SW480 (cell line): ENCODE measurements at regions not wholly inside any gene's neighbourhood (a gene's known extent, or its start where the extent isn't known, plus 50 kb on each side); places are given as distances from the start of the nearest gene placed in this dataset.

Experiments
- DNase-seq: peaks from one replicate; pipeline ENCODE4 v3.0.0-alpha.2; 2016; ENCODE audit warnings: low spot score

GRCh38 chr13:37409756-37410155, 188.8 kb downstream of the POSTN start:
- DNase-seq = no peak

- no peak for DNase-seq
Observed at GRCh38 chr13:37407156-37407555, 191.4 kb downstream of the POSTN start.

GRCh38 chr13:37406031-37406430, 192.5 kb downstream of the POSTN start:
- no peak for DNase-seq

GRCh38 chr13:37403776-37404527, 194.6 kb downstream of the POSTN start:
- DNase-seq = no peak

- DNase-seq = no peak
Observed at GRCh38 chr13:37401721-37402120, 196.8 kb downstream of the POSTN start.

- no peak for DNase-seq
Observed at GRCh38 chr13:37397535-37397934, 201.0 kb downstream of the POSTN start.

GRCh38 chr13:37395544-37395943, 203.0 kb downstream of the POSTN start:
- DNase-seq = no peak

- DNase-seq = no peak
Observed at GRCh38 chr13:37392389-37392788, 206.2 kb downstream of the POSTN start.

- DNase-seq = no peak
Observed at GRCh38 chr13:37390735-37391134, 207.8 kb downstream of the POSTN start.

GRCh38 chr13:37385956-37386670, 212.5 kb downstream of the POSTN start:
- no peak for DNase-seq

GRCh38 chr13:37385248-37385647, 213.3 kb downstream of the POSTN start:
- no peak for DNase-seq

GRCh38 chr13:37383856-37384370, 214.7 kb downstream of the POSTN start:
- no peak for DNase-seq

- DNase-seq = no peak
Observed at GRCh38 chr13:37383046-37383445, 215.5 kb downstream of the POSTN start.

- no peak for DNase-seq
Observed at GRCh38 chr13:37382146-37382545, 216.4 kb downstream of the POSTN start.

GRCh38 chr13:37381502-37381901, 217.1 kb downstream of the POSTN start:
- no peak for DNase-seq

GRCh38 chr13:37379841-37380240, 218.7 kb downstream of the POSTN start:
- DNase-seq = no peak

GRCh38 chr13:37375724-37376123, 222.8 kb downstream of the POSTN start:
- no peak for DNase-seq

- no peak for DNase-seq
Observed at GRCh38 chr13:37375071-37375470, 223.5 kb downstream of the POSTN start.

- DNase-seq = no peak
Observed at GRCh38 chr13:37369616-37370015, 229.0 kb downstream of the POSTN start.

- no peak for DNase-seq
Observed at GRCh38 chr13:37368501-37368900, 230.1 kb downstream of the POSTN start.

GRCh38 chr13:37366044-37366770, 232.4 kb downstream of the POSTN start:
- no peak for DNase-seq

- DNase-seq = no peak
Observed at GRCh38 chr13:37365496-37365895, 233.1 kb downstream of the POSTN start.

- no peak for DNase-seq
Observed at GRCh38 chr13:37364956-37365355, 233.6 kb downstream of the POSTN start.
